ENCODE measurements at regions not wholly inside any gene's neighbourhood (a gene's known extent, or its start where the extent isn't known, plus 50 kb on each side); places are given as distances from the start of the nearest gene placed in this dataset.

DNA sequence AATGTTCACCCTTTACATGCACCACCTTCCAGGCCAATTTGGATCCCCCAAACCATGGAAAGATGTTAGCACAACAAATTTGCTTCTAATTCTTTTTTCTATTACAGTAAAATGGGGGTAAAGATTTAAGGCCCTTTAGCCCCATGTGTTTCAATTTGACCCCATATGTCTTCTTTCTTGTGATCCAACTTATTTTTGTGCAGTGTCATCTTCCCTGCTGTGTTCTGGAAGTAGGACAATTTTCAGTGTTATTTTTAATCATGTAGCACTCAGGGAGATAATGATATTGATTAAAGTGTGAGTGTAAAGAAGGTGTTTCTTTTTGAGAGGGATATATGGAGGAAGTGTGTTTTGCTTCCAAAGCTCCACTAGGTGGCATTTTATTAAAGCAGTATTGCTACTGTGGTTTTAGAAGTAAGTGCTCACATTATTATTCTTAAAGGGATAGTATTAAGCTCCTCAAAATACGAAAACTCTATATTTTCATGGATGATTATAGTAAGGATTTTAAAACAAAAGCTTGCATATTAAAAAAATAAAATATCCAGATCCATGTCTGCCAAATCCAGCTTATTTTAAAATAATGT is 118.7 kb upstream of the ATP10B start:
- H3K4me3 ChIP-seq (ENCODE audit: low read length in 3 of 3): no peak overlapping the region
- no peaks in the 10 kb centered on the region for H3K36me3 ChIP-seq (ENCODE audit: control insufficient read depth in 3 of 3, insufficient read depth in 3 of 3, low read length in 3 of 3)
- no peaks in the 10 kb centered on the region for H3K9me3 ChIP-seq (ENCODE audit: control insufficient read depth in 3 of 3, low read length in 3 of 3)
- no peaks in the 10 kb centered on the region for H3K4me1 ChIP-seq (ENCODE audit: control insufficient read depth in 3 of 3, insufficient read depth in 3 of 3, low read length in 3 of 3)
- no peak overlapping the region for H3K9ac ChIP-seq (ENCODE audit: low read depth in 1 of 3, low read length in 3 of 3)
- no peak overlapping the region for H3K27ac ChIP-seq (ENCODE audit: low read depth, low read length)
- H3K27me3 ChIP-seq (ENCODE audit: control insufficient read depth in 3 of 3, insufficient read depth in 3 of 3, low read length in 3 of 3): no peaks in the 10 kb centered on the region

- Histone ChIP-seq H3K9me3 (ENCODE audit: control insufficient read depth in 3 of 3, low read length in 3 of 3) (no peaks in the 10 kb centered on the region), H3K9ac (ENCODE audit: low read depth in 1 of 3, low read length in 3 of 3) (no peak overlapping the region), H3K27ac (ENCODE audit: low read depth, low read length) (no peak overlapping the region), H3K27me3 (ENCODE audit: control insufficient read depth in 3 of 3, insufficient read depth in 3 of 3, low read length in 3 of 3) (no peaks in the 10 kb centered on the region), H3K4me1 (ENCODE audit: control insufficient read depth in 3 of 3, insufficient read depth in 3 of 3, low read length in 3 of 3) (no peaks in the 10 kb centered on the region), H3K36me3 (ENCODE audit: control insufficient read depth in 3 of 3, insufficient read depth in 3 of 3, low read length in 3 of 3) (no peaks in the 10 kb centered on the region), H3K4me3 (ENCODE audit: low read length in 3 of 3) (no peak overlapping the region)
Observed at GRCh38 chr5:160969645-160970044, 117.6 kb upstream of the ATP10B start.

DNA sequence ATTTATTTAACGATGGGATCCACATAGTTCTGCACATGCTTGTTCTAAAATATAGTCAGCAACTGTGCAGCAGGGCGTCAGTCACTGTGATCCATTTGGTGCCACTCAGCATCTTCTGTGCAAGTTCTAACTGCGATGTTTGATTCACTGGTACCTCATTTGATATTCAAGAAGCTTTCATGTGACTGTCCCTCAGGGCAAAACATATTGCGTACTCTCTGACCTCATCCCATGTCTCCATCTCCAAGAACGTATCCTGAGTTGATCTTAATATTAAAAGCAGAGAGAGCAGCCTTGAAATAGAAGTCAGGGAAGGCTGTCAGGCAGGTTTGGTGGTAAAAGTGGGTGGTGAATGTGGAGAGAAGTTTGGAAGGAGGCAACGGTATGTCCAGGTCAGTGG is 116.5 kb upstream of the ATP10B start:
- no peaks in the 10 kb centered on the region for H3K4me1 ChIP-seq (ENCODE audit: control insufficient read depth in 3 of 3, insufficient read depth in 3 of 3, low read length in 3 of 3)
- H3K36me3 ChIP-seq (ENCODE audit: control insufficient read depth in 3 of 3, insufficient read depth in 3 of 3, low read length in 3 of 3): no peaks in the 10 kb centered on the region
- no peak overlapping the region for H3K27ac ChIP-seq (ENCODE audit: low read depth, low read length)
- no peak overlapping the region for H3K9ac ChIP-seq (ENCODE audit: low read depth in 1 of 3, low read length in 3 of 3)
- H3K9me3 ChIP-seq (ENCODE audit: control insufficient read depth in 3 of 3, low read length in 3 of 3): no peaks in the 10 kb centered on the region
- no peak overlapping the region for H3K4me3 ChIP-seq (ENCODE audit: low read length in 3 of 3)
- H3K27me3 ChIP-seq (ENCODE audit: control insufficient read depth in 3 of 3, insufficient read depth in 3 of 3, low read length in 3 of 3): no peaks in the 10 kb centered on the region

DNA sequence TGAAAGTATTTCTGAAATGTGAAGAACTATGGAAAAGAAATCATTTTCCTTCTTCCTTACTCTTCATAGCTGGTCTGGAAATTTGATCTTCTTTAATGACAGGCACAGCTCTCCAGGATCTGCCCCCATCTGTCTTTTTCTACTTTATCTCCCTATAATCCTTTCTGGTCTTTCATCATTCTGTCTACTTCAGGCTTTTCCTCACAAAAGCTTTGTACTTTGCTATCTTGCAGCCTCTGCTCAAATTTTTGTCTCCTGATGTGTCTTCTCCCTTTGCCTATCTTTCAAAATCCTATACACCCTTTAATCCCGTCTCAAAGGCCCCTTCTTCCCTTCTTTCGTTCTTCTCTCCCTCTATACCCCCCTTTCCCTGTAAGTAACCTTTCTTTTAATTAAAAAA is 114.9 kb upstream of the ATP10B start:
- H3K4me3 ChIP-seq (ENCODE audit: low read length in 3 of 3): no peak overlapping the region
- H3K4me1 ChIP-seq (ENCODE audit: control insufficient read depth in 3 of 3, insufficient read depth in 3 of 3, low read length in 3 of 3): no peaks in the 10 kb centered on the region
- no peaks in the 10 kb centered on the region for H3K36me3 ChIP-seq (ENCODE audit: control insufficient read depth in 3 of 3, insufficient read depth in 3 of 3, low read length in 3 of 3)
- H3K9ac ChIP-seq (ENCODE audit: low read depth in 1 of 3, low read length in 3 of 3): no peak overlapping the region
- H3K27me3 ChIP-seq (ENCODE audit: control insufficient read depth in 3 of 3, insufficient read depth in 3 of 3, low read length in 3 of 3): no peaks in the 10 kb centered on the region
- no peak overlapping the region for H3K27ac ChIP-seq (ENCODE audit: low read depth, low read length)
- H3K9me3 ChIP-seq (ENCODE audit: control insufficient read depth in 3 of 3, low read length in 3 of 3): no peaks in the 10 kb centered on the region

DNA sequence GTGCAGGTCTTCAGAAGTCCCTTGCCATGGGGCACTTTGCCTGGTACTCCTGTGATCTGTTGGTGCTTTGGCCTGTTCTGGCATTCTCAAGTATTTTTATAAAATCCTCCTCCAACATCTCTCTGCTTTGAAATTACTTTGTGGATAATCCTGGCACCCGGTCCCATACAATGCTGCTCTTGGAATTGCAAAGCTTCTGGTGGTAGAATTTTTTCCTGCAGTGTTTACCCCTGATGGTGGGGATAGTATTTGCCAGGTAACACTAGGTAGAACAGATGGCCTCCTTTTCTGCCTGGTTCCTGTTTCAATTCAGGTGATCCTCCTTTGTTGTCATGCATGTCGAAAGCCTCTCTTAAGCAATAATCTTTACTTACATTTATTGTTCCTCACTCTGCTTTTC is 109.8 kb upstream of the ATP10B start:
- Histone ChIP-seq H3K27me3 (ENCODE audit: control insufficient read depth in 3 of 3, insufficient read depth in 3 of 3, low read length in 3 of 3) (no peaks in the 10 kb centered on the region), H3K27ac (ENCODE audit: low read depth, low read length) (no peak overlapping the region), H3K4me1 (ENCODE audit: control insufficient read depth in 3 of 3, insufficient read depth in 3 of 3, low read length in 3 of 3) (peaks cover 0 to 7% (median 0%) of the 10 kb centered on the region in 3 donors), H3K4me3 (ENCODE audit: low read length in 3 of 3) (no peak overlapping the region), H3K36me3 (ENCODE audit: control insufficient read depth in 3 of 3, insufficient read depth in 3 of 3, low read length in 3 of 3) (no peaks in the 10 kb centered on the region), H3K9ac (ENCODE audit: low read depth in 1 of 3, low read length in 3 of 3) (no peak overlapping the region), H3K9me3 (ENCODE audit: control insufficient read depth in 3 of 3, low read length in 3 of 3) (no peaks in the 10 kb centered on the region)

DNA sequence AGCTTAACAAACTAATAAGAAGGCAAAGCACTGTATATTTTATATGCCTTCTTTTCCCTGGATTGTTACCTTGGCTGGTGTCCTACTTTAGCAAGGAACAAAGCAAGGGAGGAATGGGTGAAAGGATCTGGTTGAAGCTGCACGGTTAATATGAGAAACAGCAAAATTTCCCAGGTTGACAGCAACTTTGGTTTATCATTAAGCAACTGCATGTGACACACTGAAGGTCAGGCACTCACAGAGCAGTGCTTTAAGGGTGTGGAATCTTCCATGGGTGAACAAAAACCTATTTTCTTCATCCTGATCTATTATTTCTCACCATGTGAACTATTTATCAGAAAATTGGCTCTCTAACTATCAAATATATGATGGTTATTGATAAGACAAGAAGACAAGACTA is 109.0 kb upstream of the ATP10B start:
- Histone ChIP-seq H3K36me3 (ENCODE audit: control insufficient read depth in 3 of 3, insufficient read depth in 3 of 3, low read length in 3 of 3) (no peaks in the 10 kb centered on the region), H3K9me3 (ENCODE audit: control insufficient read depth in 3 of 3, low read length in 3 of 3) (no peaks in the 10 kb centered on the region), H3K4me1 (ENCODE audit: control insufficient read depth in 3 of 3, insufficient read depth in 3 of 3, low read length in 3 of 3) (peaks cover 0 to 7% (median 0%) of the 10 kb centered on the region in 3 donors), H3K27me3 (ENCODE audit: control insufficient read depth in 3 of 3, insufficient read depth in 3 of 3, low read length in 3 of 3) (no peaks in the 10 kb centered on the region), H3K4me3 (ENCODE audit: low read length in 3 of 3) (no peak overlapping the region), H3K9ac (ENCODE audit: low read depth in 1 of 3, low read length in 3 of 3) (no peak overlapping the region), H3K27ac (ENCODE audit: low read depth, low read length) (no peak overlapping the region)

DNA sequence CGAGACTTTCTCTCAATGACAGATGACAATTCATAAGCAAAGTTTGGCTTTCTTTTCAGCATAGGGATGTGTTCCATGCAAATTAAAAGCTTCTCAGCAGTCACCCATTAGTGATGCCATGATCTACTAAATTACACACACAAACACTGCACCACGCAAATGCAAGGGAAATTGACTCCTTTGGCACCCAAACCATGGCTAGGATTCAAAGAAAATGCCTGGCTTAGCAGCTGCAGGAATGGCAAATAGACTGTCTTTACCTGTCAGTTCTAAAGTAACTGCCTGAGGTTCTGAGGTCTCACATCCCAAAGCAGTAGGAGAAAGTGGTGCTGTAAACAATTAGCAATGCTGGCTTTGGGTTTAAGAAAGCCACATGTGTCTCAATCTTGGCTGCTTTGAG is 108.6 kb upstream of the ATP10B start:
- Histone ChIP-seq H3K4me1 (ENCODE audit: control insufficient read depth in 3 of 3, insufficient read depth in 3 of 3, low read length in 3 of 3) (peaks cover 0 to 7% (median 0%) of the 10 kb centered on the region in 3 donors), H3K9ac (ENCODE audit: low read depth in 1 of 3, low read length in 3 of 3) (no peak overlapping the region), H3K4me3 (ENCODE audit: low read length in 3 of 3) (no peak overlapping the region), H3K27me3 (ENCODE audit: control insufficient read depth in 3 of 3, insufficient read depth in 3 of 3, low read length in 3 of 3) (no peaks in the 10 kb centered on the region), H3K9me3 (ENCODE audit: control insufficient read depth in 3 of 3, low read length in 3 of 3) (no peaks in the 10 kb centered on the region), H3K27ac (ENCODE audit: low read depth, low read length) (no peak overlapping the region), H3K36me3 (ENCODE audit: control insufficient read depth in 3 of 3, insufficient read depth in 3 of 3, low read length in 3 of 3) (no peaks in the 10 kb centered on the region)

- Histone ChIP-seq H3K4me1 (ENCODE audit: control insufficient read depth in 3 of 3, insufficient read depth in 3 of 3, low read length in 3 of 3) (peaks cover 0 to 7% (median 0%) of the 10 kb centered on the region in 3 donors), H3K4me3 (ENCODE audit: low read length in 3 of 3) (no peak overlapping the region), H3K27ac (ENCODE audit: low read depth, low read length) (no peak overlapping the region), H3K9ac (ENCODE audit: low read depth in 1 of 3, low read length in 3 of 3) (no peak overlapping the region), H3K36me3 (ENCODE audit: control insufficient read depth in 3 of 3, insufficient read depth in 3 of 3, low read length in 3 of 3) (no peaks in the 10 kb centered on the region), H3K9me3 (ENCODE audit: control insufficient read depth in 3 of 3, low read length in 3 of 3) (no peaks in the 10 kb centered on the region), H3K27me3 (ENCODE audit: control insufficient read depth in 3 of 3, insufficient read depth in 3 of 3, low read length in 3 of 3) (no peaks in the 10 kb centered on the region)
Observed at GRCh38 chr5:160959804-160960203, 107.8 kb upstream of the ATP10B start.

- H3K27ac ChIP-seq (ENCODE audit: low read depth, low read length): no peak overlapping the region
- H3K4me1 ChIP-seq (ENCODE audit: control insufficient read depth in 3 of 3, insufficient read depth in 3 of 3, low read length in 3 of 3): peaks cover 0 to 7% (median 0%) of the 10 kb centered on the region in 3 donors
- H3K9me3 ChIP-seq (ENCODE audit: control insufficient read depth in 3 of 3, low read length in 3 of 3): no peaks in the 10 kb centered on the region
Observed at GRCh38 chr5:160957312-160957861, 105.4 kb upstream of the ATP10B start.

DNA sequence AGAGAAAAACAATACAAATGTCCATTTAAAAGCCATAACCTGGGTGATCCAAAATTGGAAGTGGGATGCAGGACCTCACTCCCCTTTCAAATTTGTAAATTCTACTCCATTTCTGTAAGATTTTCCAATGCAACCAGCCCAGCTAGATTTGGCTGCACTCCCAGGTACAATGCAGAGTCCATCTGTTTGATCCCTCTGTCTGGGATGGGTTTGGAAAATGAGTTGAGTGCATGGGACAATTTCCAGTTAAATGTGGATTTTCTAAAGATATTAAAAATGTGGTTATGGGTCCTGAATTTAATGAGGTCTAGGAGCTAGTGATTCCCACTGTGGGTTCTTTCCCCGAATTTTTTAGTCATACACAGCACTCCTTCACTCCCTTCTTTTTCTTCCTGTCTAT is 104.0 kb upstream of the ATP10B start:
- Histone ChIP-seq H3K36me3 (ENCODE audit: control insufficient read depth in 3 of 3, insufficient read depth in 3 of 3, low read length in 3 of 3) (no peaks in the 10 kb centered on the region), H3K9ac (ENCODE audit: low read depth in 1 of 3, low read length in 3 of 3) (no peak overlapping the region), H3K4me3 (ENCODE audit: low read length in 3 of 3) (no peak overlapping the region), H3K27ac (ENCODE audit: low read depth, low read length) (no peak overlapping the region), H3K27me3 (ENCODE audit: control insufficient read depth in 3 of 3, insufficient read depth in 3 of 3, low read length in 3 of 3) (no peaks in the 10 kb centered on the region), H3K4me1 (ENCODE audit: control insufficient read depth in 3 of 3, insufficient read depth in 3 of 3, low read length in 3 of 3) (peaks cover 0 to 6% (median 0%) of the 10 kb centered on the region in 3 donors), H3K9me3 (ENCODE audit: control insufficient read depth in 3 of 3, low read length in 3 of 3) (no peaks in the 10 kb centered on the region)

More at GRCh38 chr5:160957312-160957861, 105.4 kb upstream of the ATP10B start:
- H3K9ac ChIP-seq (ENCODE audit: low read depth in 1 of 3, low read length in 3 of 3): no peak overlapping the region
- H3K4me3 ChIP-seq (ENCODE audit: low read length in 3 of 3): no peak overlapping the region
- no peaks in the 10 kb centered on the region for H3K36me3 ChIP-seq (ENCODE audit: control insufficient read depth in 3 of 3, insufficient read depth in 3 of 3, low read length in 3 of 3)
- no peaks in the 10 kb centered on the region for H3K27me3 ChIP-seq (ENCODE audit: control insufficient read depth in 3 of 3, insufficient read depth in 3 of 3, low read length in 3 of 3)
